CD4-positive, alpha-beta memory T cell (primary cell): ENCODE measurements at regions not wholly inside any gene's neighbourhood (a gene's known extent, or its start where the extent isn't known, plus 50 kb on each side); places are given as distances from the start of the nearest gene placed in this dataset.

ENCODE experiments used
- CTCF ChIA-PET: fragments of 350-600 bp; sonication (Branson Sonifier 250); formaldehyde crosslinking; loops from one replicate; lab custom pipeline; 2021; ENCODE audit warnings: inconsistent platforms; ENCODE audit not compliant: partially characterized antibody; lab: Charles Lee
- POLR2A ChIA-PET: fragments of 350-600 bp; sonication (Branson Sonifier 250); formaldehyde crosslinking; loops from one replicate; lab custom pipeline; 2021; ENCODE audit not compliant: partially characterized antibody; lab: Charles Lee
- DNase-seq, 5 donors: peaks; one replicate each; pipeline versions ENCODE4 v3.0.0 to v3.0.0-alpha.2; 2020 to 2022; ENCODE audit warnings: mixed read lengths in 1 of 5
- H3K27ac ChIP-seq: one replicate; pipeline ENCODE4 v1.7.0; 2013; ENCODE audit warnings: low read depth, low read length
- H3K27me3 ChIP-seq: 2 replicates; pipeline ENCODE4 v1.7.0; 2013; ENCODE audit warnings: mild to moderate bottlenecking, low read length, moderate library complexity; ENCODE audit not compliant: insufficient read depth
- H3K36me3 ChIP-seq: 2 replicates; pipeline ENCODE4 v1.7.0; 2013; ENCODE audit warnings: mild to moderate bottlenecking, low read length, moderate library complexity; ENCODE audit not compliant: insufficient read depth
- H3K4me1 ChIP-seq: 2 replicates; pipeline ENCODE4 v1.7.0; 2013; ENCODE audit warnings: mild to moderate bottlenecking, low read length, moderate library complexity; ENCODE audit not compliant: insufficient read depth
- H3K4me3 ChIP-seq, 2 donors: one replicate each; pipeline ENCODE4 v1.7.0; 2013; ENCODE audit warnings: low read length in 2 of 2, mild to moderate bottlenecking in 1 of 2
- H3K9me3 ChIP-seq, 2 donors: one replicate each; pipeline ENCODE4 v1.7.0; 2013; ENCODE audit warnings: low read length in 2 of 2, control low read depth in 1 of 2; ENCODE audit not compliant: control insufficient read depth in 1 of 2
- H3K27ac Mint-ChIP-seq, 7 donors: one replicate each; pipeline ENCODE4 v1.8.0; 2020 to 2021; ENCODE audit warnings: mixed read lengths in 7 of 7, mild to moderate bottlenecking in 6 of 7, inconsistent platforms in 3 of 7, moderate library complexity in 3 of 7
- H3K27me3 Mint-ChIP-seq, 2 donors: one replicate each; pipeline ENCODE4 v1.8.0; 2020 to 2021; ENCODE audit warnings: mixed read lengths in 2 of 2
- H3K36me3 Mint-ChIP-seq, 2 donors: one replicate each; pipeline ENCODE4 v1.8.0; 2020 to 2021; ENCODE audit warnings: mixed read lengths in 2 of 2, inconsistent platforms in 1 of 2, mild to moderate bottlenecking in 1 of 2
- H3K4me1 Mint-ChIP-seq, 4 donors: one replicate each; pipeline ENCODE4 v1.8.0; 2020 to 2021; ENCODE audit warnings: mixed read lengths in 4 of 4, mild to moderate bottlenecking in 1 of 4
- H3K4me3 Mint-ChIP-seq, 8 donors: one replicate each; pipeline ENCODE4 v1.8.0; 2020 to 2021; ENCODE audit warnings: mixed read lengths in 8 of 8, mild to moderate bottlenecking in 7 of 8, moderate library complexity in 6 of 8, inconsistent platforms in 3 of 8
- H3K9me3 Mint-ChIP-seq, 8 donors: one replicate each; pipeline ENCODE4 v1.8.0; 2020 to 2021; ENCODE audit warnings: mixed read lengths in 8 of 8, mild to moderate bottlenecking in 5 of 8, inconsistent platforms in 3 of 8, moderate library complexity in 1 of 8
- intact Hi-C: fragments of 100-400 bp; cut with micrococcal nuclease; formaldehyde crosslinking; loops from one replicate; pipeline ENCODE4 v1.15.1; 2023

DNA sequence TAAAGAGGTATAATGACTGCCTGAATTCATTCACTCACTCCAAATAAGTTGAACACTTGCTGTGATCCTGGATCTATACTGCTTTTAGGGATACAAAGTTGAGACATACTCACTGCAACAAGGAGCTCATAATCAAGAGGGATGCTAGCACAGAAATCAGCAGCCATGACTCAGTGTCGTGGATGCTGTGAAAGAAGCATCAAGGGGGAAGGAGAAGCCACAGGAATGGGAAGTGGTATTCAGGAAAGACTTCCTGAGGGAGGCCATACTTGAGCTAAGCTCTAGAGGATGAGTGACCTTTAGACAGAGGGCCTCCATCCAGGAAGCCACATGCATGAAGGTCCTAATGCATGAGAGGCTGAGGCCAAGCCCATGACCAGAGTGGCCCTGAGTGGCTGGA, 245.7 kb upstream of the RORA start:
- H3K9me3 Mint-ChIP-seq, result peaks cover 0 to 1% (median 0%) of the 10 kb centered on the region in 8 donors
- H3K4me1 Mint-ChIP-seq, result no peaks in the 10 kb centered on the region
- no peak overlapping the region for H3K4me3 Mint-ChIP-seq
- Histone ChIP-seq H3K4me1 (no peaks in the 10 kb centered on the region), H3K9me3 (no peaks in the 10 kb centered on the region), H3K4me3 (no peak overlapping the region), H3K27me3 (no peaks in the 10 kb centered on the region), H3K36me3 (no peaks in the 10 kb centered on the region), H3K27ac (no peak overlapping the region)
- intact Hi-C loops, result no loop called here
- no peak for DNase-seq
- ChIA-PET CTCF (no interaction called here), POLR2A (no interaction called here)
- H3K27me3 Mint-ChIP-seq, result peaks cover 6 to 15% of the 10 kb centered on the region in 2 donors
- no peaks in the 10 kb centered on the region for H3K36me3 Mint-ChIP-seq
- H3K27ac Mint-ChIP-seq, result no peak overlapping the region

DNA sequence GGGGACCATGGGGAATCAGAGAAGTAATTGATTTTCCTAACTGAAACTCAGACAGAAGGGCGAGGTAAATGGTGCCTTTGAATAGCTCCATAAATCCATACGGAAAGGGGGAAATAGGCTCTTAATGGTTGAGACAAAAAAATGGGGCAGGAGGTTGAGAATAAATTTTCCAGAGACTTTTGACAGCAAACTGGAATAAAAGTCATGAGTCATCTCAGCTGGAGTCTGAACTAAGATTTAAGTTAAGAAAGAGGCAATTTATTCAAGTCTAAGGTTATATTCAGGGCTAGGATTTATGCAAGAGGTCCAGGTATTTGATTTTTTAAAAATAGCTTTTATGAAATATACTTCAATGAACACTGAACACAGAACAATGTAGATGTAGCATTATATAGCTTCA, 238.7 kb upstream of the RORA start:
- Mint-ChIP-seq H3K4me3 (no peak overlapping the region), H3K4me1 (no peaks in the 10 kb centered on the region), H3K9me3 (peaks cover 0 to under 1% (median 0%) of the 10 kb centered on the region in 8 donors), H3K27me3 (peaks cover 5 to 7% of the 10 kb centered on the region in 2 donors), H3K27ac (no peak overlapping the region), H3K36me3 (no peaks in the 10 kb centered on the region)
- H3K4me3 ChIP-seq, result no peak overlapping the region
- no peaks in the 10 kb centered on the region for H3K36me3 ChIP-seq
- CTCF ChIA-PET, result no interaction called here
- H3K27me3 ChIP-seq, result no peaks in the 10 kb centered on the region
- DNase-seq, result no peak
- H3K9me3 ChIP-seq, result no peaks in the 10 kb centered on the region
- POLR2A ChIA-PET, result no interaction called here
- intact Hi-C loops, result no loop called here
- no peak overlapping the region for H3K27ac ChIP-seq
- no peaks in the 10 kb centered on the region for H3K4me1 ChIP-seq

- Histone ChIP-seq H3K4me1 (no peaks in the 10 kb centered on the region), H3K36me3 (no peaks in the 10 kb centered on the region), H3K27ac (no peak overlapping the region), H3K9me3 (no peaks in the 10 kb centered on the region), H3K4me3 (no peak overlapping the region), H3K27me3 (no peaks in the 10 kb centered on the region)
- no peak overlapping the region for H3K27ac Mint-ChIP-seq
- peaks cover 8 to 16% of the 10 kb centered on the region in 2 donors for H3K27me3 Mint-ChIP-seq
- intact Hi-C loops, result no loop called here
- H3K9me3 Mint-ChIP-seq, result no peaks in the 10 kb centered on the region
- ChIA-PET CTCF (no interaction called here), POLR2A (no interaction called here)
- DNase-seq, result no peak
- no peak overlapping the region for H3K4me3 Mint-ChIP-seq
- H3K36me3 Mint-ChIP-seq, result no peaks in the 10 kb centered on the region
- no peaks in the 10 kb centered on the region for H3K4me1 Mint-ChIP-seq
These were observed 230.9 kb upstream of the RORA start for GRCh38 chr15:61459785-61460707.

DNA sequence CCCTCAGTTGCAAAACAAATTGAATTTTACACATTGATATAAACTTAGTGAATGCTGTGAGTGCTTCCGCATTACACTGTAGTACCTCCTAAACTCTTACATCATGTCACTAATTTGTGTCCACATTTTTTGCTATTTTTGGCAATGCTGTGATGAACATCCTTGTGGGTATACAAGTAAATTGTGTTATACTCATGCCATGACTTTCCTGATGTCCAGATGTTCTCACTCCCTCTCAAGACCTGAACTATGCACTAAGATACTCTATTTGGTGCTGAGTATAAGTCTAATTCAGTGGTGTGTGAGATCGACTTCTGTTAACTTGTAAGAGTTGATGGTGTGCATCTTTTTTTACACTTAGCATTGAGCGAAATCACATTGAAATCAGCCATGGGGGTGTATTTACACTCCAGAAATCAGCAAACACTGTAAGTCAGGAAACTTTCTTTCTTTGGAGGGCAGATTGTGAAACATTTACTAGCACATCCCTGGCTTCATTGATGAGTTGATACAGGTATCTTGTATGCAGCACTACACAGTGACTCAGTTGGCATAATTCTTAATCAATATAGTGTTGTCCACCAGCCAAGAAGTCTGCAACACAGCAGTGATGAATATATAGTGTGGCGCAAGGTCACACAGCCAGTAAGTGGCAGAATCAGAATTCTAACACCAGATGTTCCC, 228.1 kb upstream of the RORA start:
- Mint-ChIP-seq H3K9me3 (peaks cover 0 to 1% (median 0%) of the 10 kb centered on the region in 8 donors), H3K27me3 (peaks cover 10 to 15% of the 10 kb centered on the region in 2 donors), H3K27ac (no peak overlapping the region), H3K36me3 (no peaks in the 10 kb centered on the region), H3K4me3 (no peak overlapping the region), H3K4me1 (no peaks in the 10 kb centered on the region)
- H3K4me1 ChIP-seq, result no peaks in the 10 kb centered on the region
- intact Hi-C loops, result no loop called here
- CTCF ChIA-PET, result no interaction called here
- no peaks in the 10 kb centered on the region for H3K9me3 ChIP-seq
- no peak for DNase-seq
- no peak overlapping the region for H3K27ac ChIP-seq
- H3K36me3 ChIP-seq, result no peaks in the 10 kb centered on the region
- H3K4me3 ChIP-seq, result no peak overlapping the region
- POLR2A ChIA-PET, result no interaction called here
- H3K27me3 ChIP-seq, result no peaks in the 10 kb centered on the region

DNA sequence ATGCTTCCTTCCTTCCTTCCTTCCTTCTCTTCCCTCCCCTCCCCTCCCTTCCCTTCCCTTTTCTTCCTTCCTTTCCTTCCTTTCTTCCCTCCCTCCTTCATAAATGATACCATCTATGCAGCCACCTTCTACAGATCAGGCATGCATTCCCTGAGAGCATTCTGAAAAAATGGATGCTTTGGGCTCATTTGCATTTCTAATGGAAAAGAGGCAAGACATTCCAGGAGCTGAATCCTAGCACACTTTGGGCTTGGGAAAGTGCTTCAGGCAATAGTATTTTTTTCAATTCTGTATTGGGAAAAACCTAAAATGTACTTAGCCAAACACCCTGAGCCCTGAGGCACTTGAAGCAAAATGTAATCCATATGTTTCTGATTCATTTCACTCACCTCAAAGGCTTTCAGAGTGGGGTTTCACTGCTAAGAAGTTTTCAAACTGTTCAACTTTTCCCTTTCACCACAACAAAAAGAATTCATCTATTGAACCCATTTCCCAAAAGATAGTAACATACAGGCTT, 220.1 kb upstream of the RORA start:
- Histone ChIP-seq H3K27me3 (no peaks in the 10 kb centered on the region), H3K4me1 (no peaks in the 10 kb centered on the region), H3K27ac (no peak overlapping the region), H3K4me3 (no peak overlapping the region), H3K36me3 (no peaks in the 10 kb centered on the region), H3K9me3 (no peaks in the 10 kb centered on the region)
- DNase-seq, result no peak
- no peak overlapping the region for H3K27ac Mint-ChIP-seq
- intact Hi-C loops, result no loop called here
- peaks cover 0 to 1% (median 0%) of the 10 kb centered on the region in 8 donors for H3K9me3 Mint-ChIP-seq
- H3K27me3 Mint-ChIP-seq, result peaks cover 3 to 6% of the 10 kb centered on the region in 2 donors
- H3K36me3 Mint-ChIP-seq, result no peaks in the 10 kb centered on the region
- no peak overlapping the region for H3K4me3 Mint-ChIP-seq
- CTCF ChIA-PET, result no interaction called here
- H3K4me1 Mint-ChIP-seq, result no peaks in the 10 kb centered on the region
- POLR2A ChIA-PET, result no interaction called here

DNA sequence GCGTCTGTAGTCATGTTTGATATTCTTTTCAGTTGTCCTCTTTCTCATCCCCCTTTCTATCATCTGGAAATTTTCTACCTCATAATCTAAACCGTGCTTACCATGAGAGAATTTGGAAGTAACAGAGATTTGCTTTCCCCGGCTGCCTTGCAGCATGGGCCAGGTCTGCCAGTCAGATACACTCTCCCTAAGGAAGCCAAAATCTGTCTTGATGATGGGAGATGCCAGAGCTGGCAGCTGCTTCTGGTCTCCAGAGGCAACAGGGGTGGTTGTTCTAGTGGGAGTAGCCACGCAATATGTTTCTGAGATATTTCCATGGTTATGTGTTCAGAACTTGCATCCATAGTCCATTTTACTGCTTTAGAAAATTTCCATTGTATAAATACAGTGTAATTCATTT, 218.9 kb upstream of the RORA start:
- POLR2A ChIA-PET, result no interaction called here

DNA sequence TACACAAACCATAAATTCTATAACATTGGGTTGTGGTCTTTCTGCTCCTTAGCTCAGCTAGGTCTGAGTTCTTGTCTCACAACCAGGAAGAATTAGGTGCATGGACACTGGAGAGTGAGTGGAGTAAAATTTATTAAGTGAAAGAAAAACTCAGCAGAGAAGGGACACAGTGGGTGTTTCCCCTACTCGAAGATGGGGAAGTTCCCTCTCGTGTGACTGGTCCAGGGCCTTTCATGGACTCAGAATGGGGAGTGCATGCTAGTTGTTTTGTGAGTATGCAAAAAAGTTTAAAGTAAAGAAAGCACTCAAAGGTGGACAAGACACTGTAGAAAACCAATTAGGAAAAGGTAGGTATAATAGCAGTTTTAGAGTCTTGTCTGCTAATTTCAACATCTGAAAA, 215.5 kb upstream of the RORA start:
- Mint-ChIP-seq H3K4me3 (no peak overlapping the region), H3K9me3 (peaks cover 0 to 3% (median 0%) of the 10 kb centered on the region in 8 donors), H3K27ac (no peak overlapping the region), H3K36me3 (no peaks in the 10 kb centered on the region), H3K4me1 (no peaks in the 10 kb centered on the region), H3K27me3 (peaks cover 18 to 23% of the 10 kb centered on the region in 2 donors)
- no peak for DNase-seq
- no peak overlapping the region for H3K4me3 ChIP-seq
- H3K27me3 ChIP-seq, result no peaks in the 10 kb centered on the region
- H3K9me3 ChIP-seq, result no peaks in the 10 kb centered on the region
- intact Hi-C loops, result no loop called here
- H3K36me3 ChIP-seq, result no peaks in the 10 kb centered on the region
- POLR2A ChIA-PET, result no interaction called here
- H3K4me1 ChIP-seq, result no peaks in the 10 kb centered on the region
- no peak overlapping the region for H3K27ac ChIP-seq
- CTCF ChIA-PET, result no interaction called here

More for the DNA sequence above, 218.9 kb upstream of the RORA start:
- no peaks in the 10 kb centered on the region for H3K9me3 Mint-ChIP-seq
- no peaks in the 10 kb centered on the region for H3K9me3 ChIP-seq
- CTCF ChIA-PET, result no interaction called here
- H3K36me3 Mint-ChIP-seq, result no peaks in the 10 kb centered on the region
- intact Hi-C loops, result no loop called here
- H3K27me3 ChIP-seq, result no peaks in the 10 kb centered on the region
- no peak for DNase-seq
- H3K4me3 ChIP-seq, result no peak overlapping the region
- H3K4me3 Mint-ChIP-seq, result no peak overlapping the region
- H3K4me1 ChIP-seq, result no peaks in the 10 kb centered on the region
- no peak overlapping the region for H3K27ac Mint-ChIP-seq
- peaks cover 8% of the 10 kb centered on the region in 2 donors for H3K27me3 Mint-ChIP-seq
- no peak overlapping the region for H3K27ac ChIP-seq
- no peaks in the 10 kb centered on the region for H3K36me3 ChIP-seq
- no peaks in the 10 kb centered on the region for H3K4me1 Mint-ChIP-seq
